Liver (tissue), 3 donors: ENCODE measurements at regions not wholly inside any gene's neighbourhood (a gene's known extent, or its start where the extent isn't known, plus 50 kb on each side); places are given as distances from the start of the nearest gene placed in this dataset.

Source experiments
- ATF3 ChIP-seq: IDR thresholded peaks from 2 replicates; pipeline ENCODE4 v1.6.1; 2016; ENCODE audit warnings: antibody characterized with exemption
- CTCF ChIP-seq: fragments of 150-350 bp; IDR thresholded peaks from 2 replicates; pipeline ENCODE4 v1.5.1; 2017; ENCODE audit warnings: improper control_type of control experiment, low read depth, low read length; ENCODE audit not compliant: missing input control
- EGR1 ChIP-seq, 2 donors: IDR thresholded peaks; 2 replicates each; pipeline ENCODE4 v1.6.1; 2016 to 2018; ENCODE audit warnings: antibody characterized with exemption in 2 of 2, low read depth in 2 of 2
- FOXA2 ChIP-seq: IDR thresholded peaks from 2 replicates; pipeline ENCODE4 v1.6.1; 2016; ENCODE audit warnings: antibody characterized with exemption
- GABPA ChIP-seq, 2 donors: IDR thresholded peaks in 1 of 2; conservative IDR thresholded peaks in 1 of 2; 2 replicates each; pipeline ENCODE4 v1.6.1; 2016; ENCODE audit warnings: antibody characterized with exemption in 2 of 2, mild to moderate bottlenecking in 1 of 2, moderate library complexity in 1 of 2
- JUND ChIP-seq, 2 donors: IDR thresholded peaks; 2 replicates each; pipeline ENCODE4 v1.6.1; 2016; ENCODE audit warnings: antibody characterized with exemption in 2 of 2
- MAX ChIP-seq: IDR thresholded peaks from 2 replicates; pipeline ENCODE4 v1.6.1; 2016; ENCODE audit warnings: antibody characterized with exemption
- RAD21 ChIP-seq, 2 donors: IDR thresholded peaks; 2 replicates each; pipeline ENCODE4 v1.6.1; 2016; ENCODE audit warnings: antibody characterized with exemption in 2 of 2, mild to moderate bottlenecking in 2 of 2
- RXRA ChIP-seq, 2 donors: IDR thresholded peaks; 2 replicates each; pipeline ENCODE4 v1.6.1; 2017 to 2018; ENCODE audit warnings: antibody characterized with exemption in 2 of 2, mild to moderate bottlenecking in 1 of 2
- SP1 ChIP-seq: IDR thresholded peaks from 2 replicates; pipeline ENCODE4 v1.6.1; 2018; ENCODE audit warnings: antibody characterized with exemption, mild to moderate bottlenecking
- TAF1 ChIP-seq: conservative IDR thresholded peaks from 2 replicates; pipeline ENCODE4 v1.6.1; 2016; ENCODE audit warnings: antibody characterized with exemption, mild to moderate bottlenecking
- ZBTB33 ChIP-seq: IDR thresholded peaks from 2 replicates; pipeline ENCODE4 v1.6.1; 2016; ENCODE audit warnings: antibody characterized with exemption
- donor health status: healthy.
- donor health status: healthy.

- TF ChIP-seq CTCF (no peak), RXRA (IDR thresholded peaks at IDR 0.05) (peak; percentile 80 to 83), ZBTB33 (no peak), RAD21 (IDR thresholded peaks at IDR 0.05) (peak in 1 of 2 donors; percentile 48), GABPA (IDR thresholded peaks at IDR 0.05 in 1 of 2, conservative IDR thresholded peaks at IDR 0.05 in 1 of 2) (no peak), TAF1 (no peak), ATF3 (no peak), MAX (no peak), JUND (IDR thresholded peaks at IDR 0.05) (no peak), SP1 (peak; percentile 32), FOXA2 (no peak), EGR1 (IDR thresholded peaks at IDR 0.05; ENCODE audit: low read depth in 2 of 2) (no peak)
Observed at GRCh38 chr13:50390503-50391248, 375.4 kb downstream of the KCNRG start.
